Left forelimb (tissue), 1 donor: ENCODE measurements at regions not wholly inside any gene's neighbourhood (a gene's known extent, or its start where the extent isn't known, plus 50 kb on each side); places are given as distances from the start of the nearest gene placed in this dataset.
A peak's percentile ranks its signal among the peaks of the same experiment; 100 is the strongest.
"Not testable (repeated sequence)": the region's sequence is repeated elsewhere in the genome, so short reads cannot be mapped to it uniquely, and the experiment has no call there.

Experiments
- DNase-seq: peaks from one replicate; pipeline ENCODE4 v3.0.0-alpha.2; 2018; ENCODE audit warnings: low spot score

- no peak for DNase-seq
These were observed 150.0 kb downstream of the RNASET2 start for GRCh38 chr6:166806217-166806838.

- DNase-seq, result no peak
These were observed 152.9 kb downstream of the RNASET2 start for GRCh38 chr6:166803471-166803870.

GRCh38 chr6:166802401-166802800, 153.9 kb downstream of the RNASET2 start:
- no peak for DNase-seq

DNA sequence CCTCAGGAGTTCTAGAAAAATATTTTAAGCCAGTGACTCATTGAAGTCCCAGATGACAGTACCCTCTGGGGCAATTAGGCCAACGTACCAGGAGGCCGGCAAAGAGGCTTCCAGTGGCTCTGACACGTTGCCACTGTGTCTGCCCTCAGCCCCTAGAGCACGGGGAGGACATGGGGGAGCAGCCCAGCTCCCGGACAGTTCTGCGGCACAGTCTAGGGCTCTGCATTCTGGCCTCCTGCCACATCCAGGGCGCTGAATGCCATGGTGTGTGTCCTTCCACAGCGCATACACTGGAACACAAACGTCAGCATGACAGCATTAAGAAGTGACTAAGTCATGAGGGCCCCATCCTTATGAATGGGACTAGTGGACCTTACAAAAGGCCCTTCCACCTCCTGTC, 156.2 kb downstream of the RNASET2 start:
- DNase-seq, result no peak

DNA sequence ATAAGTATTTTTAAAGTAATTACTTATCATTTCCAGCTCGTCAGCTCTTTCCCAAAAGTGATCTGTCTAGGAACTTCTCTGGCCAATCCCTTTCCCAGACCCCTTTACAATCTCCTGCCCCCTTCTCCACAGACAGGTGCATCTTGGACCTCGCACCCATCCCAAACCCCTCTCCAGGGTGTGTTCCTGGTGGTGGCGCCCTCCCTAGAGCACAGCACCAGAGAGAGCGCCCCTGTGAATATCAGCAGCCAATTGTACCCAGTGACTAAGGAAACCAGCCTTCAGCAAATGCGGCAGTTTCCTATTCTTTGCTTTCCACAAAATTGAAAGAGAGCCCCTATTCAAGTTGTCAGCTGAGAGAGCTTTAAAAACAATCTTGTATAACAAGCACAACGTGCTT, 157.7 kb downstream of the RNASET2 start:
- DNase-seq, result no peak

DNA sequence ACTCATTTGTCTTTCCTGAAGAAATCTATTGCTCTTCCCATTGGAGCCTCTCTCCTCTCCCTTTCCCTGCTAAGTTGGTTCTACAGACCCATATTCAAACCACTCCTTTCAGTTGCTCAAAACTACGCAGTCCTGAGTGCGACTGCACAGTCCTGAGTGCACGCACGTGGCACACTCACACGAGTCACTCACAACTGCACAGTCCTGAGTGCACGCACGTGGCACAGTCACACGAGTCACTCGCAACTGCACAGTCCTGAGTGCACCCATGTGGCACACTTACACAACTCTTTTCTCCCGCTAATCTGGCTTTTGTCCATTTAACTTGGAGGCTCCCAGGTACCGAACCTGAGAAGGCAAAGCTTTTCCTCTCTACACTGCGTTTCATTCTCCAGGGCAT, 159.7 kb downstream of the RNASET2 start:
- DNase-seq, result no peak

DNA sequence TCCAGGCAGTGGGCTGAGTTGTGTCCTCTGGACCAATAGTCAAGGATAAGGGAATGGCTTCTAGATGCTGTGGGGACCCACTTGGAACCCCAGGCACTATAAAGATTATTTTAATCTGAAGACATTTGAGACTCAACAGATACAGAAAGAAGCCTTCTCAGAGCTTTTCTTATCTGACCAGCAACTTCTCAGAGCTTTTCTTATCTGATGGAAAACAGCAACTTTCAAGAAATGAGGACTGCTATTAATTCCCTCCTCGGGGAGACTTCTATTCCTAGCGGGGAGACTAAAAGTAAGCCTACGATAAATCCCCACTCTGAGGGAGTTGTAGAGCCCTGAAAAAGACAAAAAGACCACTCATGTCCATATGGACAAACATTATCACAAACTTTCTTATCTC, 160.5 kb downstream of the RNASET2 start:
- no peak for DNase-seq

DNA sequence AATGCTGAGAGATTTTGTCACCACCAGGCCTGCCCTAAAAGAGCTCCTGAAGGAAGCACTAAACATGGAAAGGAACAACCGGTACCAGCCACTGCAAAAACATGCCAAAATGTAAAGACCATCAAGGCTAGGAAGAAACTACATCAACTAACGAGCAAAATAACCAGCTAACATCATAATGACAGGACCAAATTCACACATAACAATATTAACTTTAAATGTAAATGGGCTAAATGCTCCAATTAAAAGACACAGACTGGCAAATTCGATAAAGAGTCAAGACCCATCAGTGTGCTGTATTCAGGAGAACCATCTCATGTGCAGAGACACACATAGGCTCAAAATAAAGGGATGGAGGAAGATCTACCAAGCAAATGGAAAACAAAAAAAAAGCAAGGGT, 163.8 kb upstream of the RPS6KA2 start:
- DNase-seq, result not testable (repeated sequence)

DNA sequence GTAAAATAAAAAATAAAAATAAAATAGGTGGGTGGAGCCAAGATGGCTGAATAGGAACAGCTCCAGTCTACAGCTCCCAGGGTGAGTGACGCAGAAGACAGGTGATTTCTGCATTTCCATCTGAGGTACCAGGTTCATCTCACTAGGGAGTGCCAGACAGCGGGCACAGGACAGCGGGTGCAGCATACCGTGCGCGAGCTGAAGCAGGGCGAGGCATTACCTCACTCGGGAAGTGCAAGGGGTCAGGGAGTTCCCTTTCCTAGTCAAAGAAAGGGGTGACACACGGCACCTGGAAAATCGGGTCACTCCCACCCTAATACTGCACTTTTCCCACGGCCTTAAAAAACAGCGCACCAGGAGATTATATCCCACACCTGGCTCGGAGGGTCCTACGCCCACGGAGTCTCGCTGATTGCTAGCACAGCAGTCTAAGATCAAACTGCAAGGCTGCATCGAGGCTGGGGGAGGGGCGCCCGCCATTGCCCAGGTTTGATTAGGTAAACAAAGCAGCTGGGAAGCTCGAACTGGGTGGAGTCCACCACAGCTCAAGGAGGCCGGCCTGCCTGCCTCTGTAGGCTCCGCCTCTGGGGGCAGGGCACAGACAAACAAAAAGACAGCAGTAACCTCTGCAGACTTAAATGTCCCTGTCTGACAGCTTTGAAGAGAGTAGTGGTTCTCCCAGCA, 161.9 kb upstream of the RPS6KA2 start:
- DNase-seq, result not testable (repeated sequence)

- DNase-seq, result no peak
These were observed 159.7 kb upstream of the RPS6KA2 start for GRCh38 chr6:166786704-166787293.

GRCh38 chr6:166785131-166785530, 158.1 kb upstream of the RPS6KA2 start:
- DNase-seq, result no peak

DNA sequence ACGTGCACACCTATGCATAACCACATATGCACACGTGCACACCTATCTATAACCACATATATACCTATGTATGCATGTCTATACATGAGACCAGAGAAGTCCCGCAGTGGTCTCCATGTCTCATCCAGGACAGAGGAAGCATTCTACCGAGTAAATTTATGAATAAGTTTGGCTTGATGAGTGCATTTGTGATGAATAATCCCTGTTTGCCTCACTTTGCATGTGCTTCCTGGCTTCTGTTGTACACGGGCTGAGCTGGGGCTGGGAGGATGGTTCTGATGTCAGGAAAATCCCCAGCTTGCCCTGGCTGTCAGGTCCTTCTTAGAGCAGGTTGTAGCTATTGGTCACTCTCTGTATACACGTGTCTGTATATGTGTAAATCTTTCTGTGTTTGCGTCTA, 157.6 kb upstream of the RPS6KA2 start:
- no peak for DNase-seq

GRCh38 chr6:166782520-166782919, 155.5 kb upstream of the RPS6KA2 start:
- DNase-seq, result no peak

GRCh38 chr6:166781331-166781730, 154.3 kb upstream of the RPS6KA2 start:
- DNase-seq, result no peak

DNA sequence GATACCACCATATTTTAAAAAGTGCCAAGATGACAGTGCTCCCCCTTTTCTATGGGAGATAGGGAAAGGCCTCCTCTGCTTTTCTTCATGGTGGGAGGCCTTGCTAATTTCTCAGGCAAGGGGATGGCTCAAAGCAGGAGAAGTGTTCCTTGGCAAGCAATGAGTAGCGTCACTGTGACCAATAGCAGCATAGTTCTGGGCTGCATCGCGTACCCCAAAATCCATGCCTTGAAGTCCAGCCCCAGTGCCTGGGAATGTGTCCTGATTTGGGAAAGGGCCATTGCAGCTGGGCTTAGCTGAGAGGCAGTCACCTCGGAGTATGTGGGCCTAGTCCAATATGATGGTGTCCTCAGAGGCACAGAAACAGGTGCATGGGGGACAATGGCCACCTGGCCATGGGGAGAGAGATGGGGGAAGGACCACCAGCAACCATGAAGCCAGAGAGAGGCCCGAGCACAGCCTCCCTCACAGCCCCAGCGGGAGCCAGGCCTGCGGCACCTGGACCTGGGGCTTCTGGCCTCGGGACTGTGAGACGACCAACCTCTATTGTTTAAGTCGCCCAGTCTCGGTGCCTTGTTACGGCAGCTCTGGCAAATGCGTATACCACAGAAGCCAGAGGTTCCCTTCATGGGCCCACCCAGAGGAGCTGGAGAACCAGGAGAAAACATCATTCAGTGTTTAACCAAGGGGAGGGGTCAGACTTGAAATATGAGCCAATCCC, 153.1 kb upstream of the RPS6KA2 start:
- DNase-seq, result peak; percentile 50

GRCh38 chr6:166779381-166779780, 152.3 kb upstream of the RPS6KA2 start:
- peak; percentile 30 for DNase-seq

- DNase-seq, result peak; percentile 20
These were observed 151.7 kb upstream of the RPS6KA2 start for GRCh38 chr6:166778776-166779175.

DNA sequence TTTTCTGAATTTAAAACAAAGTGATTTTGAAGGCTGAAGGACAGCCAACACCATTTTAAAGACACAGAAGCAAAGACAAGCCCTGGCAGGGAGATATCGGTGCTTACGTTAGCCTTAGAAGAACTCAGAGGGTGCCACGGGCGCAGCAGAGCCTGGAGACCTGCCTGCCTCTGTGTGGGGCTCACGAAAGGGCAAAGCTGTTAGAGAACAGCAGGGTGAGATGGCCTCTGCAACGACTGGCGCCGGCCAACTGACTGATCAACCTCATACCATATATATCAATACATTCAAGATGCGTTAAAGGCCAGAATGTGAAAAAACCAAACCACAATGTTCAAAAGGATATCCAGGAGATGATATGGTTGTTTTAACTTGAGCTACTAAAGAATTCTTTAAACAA, 151.0 kb upstream of the RPS6KA2 start:
- no peak for DNase-seq

DNA sequence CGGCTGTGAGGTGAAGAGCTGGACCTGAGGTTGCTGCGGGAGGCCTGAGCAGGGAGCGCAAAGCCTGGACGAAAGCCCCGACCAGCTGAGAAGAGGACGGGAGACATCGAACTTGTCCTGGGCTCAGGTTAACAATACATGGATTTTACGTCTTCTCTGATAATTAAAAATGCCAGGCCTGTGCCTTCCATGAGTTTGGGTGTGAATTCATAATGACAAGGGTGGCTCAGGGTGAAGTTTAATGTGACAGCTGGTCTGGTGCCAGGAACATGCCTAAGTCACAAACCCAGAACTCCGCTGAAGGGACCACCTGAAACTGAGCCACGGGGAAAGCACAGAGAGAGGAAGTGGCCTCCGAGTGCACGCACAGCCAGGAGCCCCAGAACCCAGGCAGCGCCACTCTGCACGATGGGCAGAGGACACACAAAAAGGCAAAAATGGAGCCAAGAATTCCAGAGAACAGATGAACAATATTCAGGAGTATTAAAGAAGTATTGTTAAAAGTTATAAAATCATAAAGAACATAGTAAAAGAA, 150.1 kb upstream of the RPS6KA2 start:
- DNase-seq, result peak; percentile 40

GRCh38 chr6:166776571-166776970, 149.5 kb upstream of the RPS6KA2 start:
- DNase-seq, result peak; percentile 56

GRCh38 chr6:166775923-166776220, 148.8 kb upstream of the RPS6KA2 start:
- DNase-seq, result no peak

- peak; percentile 70 for DNase-seq
These were observed 148.3 kb upstream of the RPS6KA2 start for GRCh38 chr6:166775180-166775922.
